ENCODE measurements at regions not wholly inside any gene's neighbourhood (a gene's known extent, or its start where the extent isn't known, plus 50 kb on each side); places are given as distances from the start of the nearest gene placed in this dataset.

DNA sequence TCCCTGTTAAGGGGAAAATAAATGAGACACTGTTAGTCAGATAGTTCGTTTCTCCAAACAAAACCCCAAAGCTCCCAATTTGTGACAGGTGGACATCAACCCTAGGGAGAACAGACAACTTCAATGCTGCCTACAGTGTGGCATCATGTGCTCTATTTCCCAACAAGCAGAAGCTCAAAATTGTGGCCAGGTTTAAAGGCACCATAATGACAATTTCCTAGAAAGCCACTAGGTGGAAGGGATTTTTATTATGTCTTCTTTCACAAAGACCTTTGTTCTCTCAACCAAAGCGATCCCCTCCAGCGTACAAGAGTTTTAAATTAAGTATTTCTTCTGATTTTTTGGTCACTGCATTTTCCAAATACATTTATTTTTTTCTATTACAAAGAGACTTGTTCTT, 88.0 kb upstream of the MBIP start:
- no peak for DNase-seq

DNA sequence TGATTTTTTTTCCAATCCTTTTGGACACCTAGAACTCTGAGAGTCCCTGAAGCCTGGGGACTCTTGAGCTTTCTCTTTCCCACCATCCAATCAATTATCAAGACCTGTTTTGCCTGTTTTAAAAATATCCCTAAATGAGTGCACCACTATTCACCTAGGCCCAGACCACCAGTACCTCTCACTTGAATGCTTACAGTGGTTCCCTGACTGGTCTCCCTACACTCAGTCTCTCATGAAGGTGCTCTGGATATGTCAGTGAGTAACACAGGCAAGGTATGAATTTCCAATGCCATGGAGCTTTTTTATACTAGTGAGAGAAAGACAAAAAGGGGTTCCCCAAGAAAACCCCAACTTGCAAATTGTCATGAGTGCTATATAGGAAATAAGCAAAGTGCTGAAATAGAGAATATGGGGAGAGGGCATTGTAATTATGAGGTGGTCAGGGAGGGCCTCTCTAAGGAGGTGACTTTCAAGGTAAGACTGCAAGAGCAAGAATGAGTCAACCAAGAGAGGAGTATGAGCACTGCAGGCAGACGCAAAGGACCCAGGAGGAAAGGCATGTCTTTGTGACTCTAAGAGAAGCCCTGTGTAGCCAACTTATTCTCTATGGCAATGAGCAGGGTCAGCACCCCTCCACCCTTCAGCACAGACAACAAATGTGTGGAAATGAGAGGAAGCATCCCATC, 85.3 kb upstream of the MBIP start:
- DNase-seq, result no peak

DNA sequence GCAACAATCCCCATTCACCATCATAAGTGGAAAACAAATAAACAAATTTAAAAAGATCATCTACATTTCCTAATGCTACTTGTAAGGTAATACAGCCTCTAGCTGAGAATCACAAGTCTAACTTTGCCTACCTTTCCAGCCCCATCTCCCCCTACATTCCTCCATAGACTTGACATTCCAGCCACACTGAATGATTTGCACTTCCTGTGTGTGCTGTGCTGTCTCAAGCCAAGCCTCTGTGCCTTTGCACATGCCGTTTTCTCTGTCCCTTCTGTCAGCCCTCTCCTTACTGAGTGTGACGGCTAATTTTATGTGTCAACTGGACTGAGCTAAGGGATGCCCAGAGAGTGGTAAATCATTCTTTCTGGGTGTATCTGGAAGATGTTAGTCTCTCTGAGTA, 82.4 kb upstream of the MBIP start:
- no peak for DNase-seq

DNA sequence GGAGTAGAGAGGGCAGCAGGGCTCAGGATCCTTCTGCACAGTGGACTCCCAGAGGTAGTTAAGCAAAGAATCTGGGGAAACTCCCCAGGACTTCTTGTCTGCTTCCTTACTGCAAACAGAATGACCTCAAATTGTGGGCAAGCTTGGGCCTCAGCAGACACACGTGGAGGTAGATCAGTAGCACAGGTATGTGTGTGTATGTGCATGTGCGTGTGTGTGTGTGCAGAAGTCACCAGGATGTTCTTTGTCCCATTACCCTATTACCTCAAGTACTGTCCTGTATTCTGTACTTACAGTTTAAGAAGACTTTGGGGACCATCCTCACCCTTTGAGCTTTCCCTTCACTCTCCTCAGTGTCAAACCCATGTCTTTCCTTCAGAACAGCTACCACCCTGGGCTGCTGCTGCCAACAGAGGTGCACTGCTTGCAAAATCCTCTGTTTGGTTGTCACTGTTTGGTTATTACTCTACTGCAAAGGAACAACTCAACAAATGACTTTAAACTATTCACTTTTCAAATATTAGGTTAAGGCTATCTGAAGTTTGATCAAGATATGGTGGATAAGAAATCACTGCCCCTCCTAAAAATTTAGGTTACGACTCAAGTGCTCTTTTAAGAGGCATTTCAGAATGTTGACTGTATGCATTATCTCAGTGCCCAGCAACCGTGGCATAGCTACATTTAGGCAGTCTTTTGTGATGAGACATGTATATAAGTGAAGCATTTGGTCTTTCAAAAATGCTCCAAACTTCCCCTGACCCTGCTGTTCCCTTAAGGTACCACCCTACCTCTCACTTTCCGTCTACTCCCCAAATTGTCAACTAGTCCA, 78.2 kb upstream of the MBIP start:
- DNase-seq, result no peak

DNA sequence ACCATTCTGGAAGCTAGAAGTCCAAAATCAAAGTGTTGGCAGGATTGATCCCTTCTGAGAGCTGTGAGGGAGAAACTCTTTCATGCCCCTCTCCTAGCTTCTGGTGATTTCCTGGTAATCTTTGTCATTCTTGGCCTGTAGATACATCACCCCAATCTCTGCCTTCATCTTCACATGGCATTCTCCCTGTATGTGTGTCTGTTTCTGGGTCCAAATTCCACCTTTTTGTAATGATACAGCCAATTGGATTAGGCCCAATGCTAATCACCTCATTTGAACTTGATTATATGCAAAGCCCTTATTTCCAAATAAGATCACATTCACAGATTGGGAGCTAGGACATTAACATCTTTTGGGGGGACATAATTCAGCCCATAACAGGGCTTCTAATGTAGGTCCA, 76.9 kb upstream of the MBIP start:
- no peak for DNase-seq

DNA sequence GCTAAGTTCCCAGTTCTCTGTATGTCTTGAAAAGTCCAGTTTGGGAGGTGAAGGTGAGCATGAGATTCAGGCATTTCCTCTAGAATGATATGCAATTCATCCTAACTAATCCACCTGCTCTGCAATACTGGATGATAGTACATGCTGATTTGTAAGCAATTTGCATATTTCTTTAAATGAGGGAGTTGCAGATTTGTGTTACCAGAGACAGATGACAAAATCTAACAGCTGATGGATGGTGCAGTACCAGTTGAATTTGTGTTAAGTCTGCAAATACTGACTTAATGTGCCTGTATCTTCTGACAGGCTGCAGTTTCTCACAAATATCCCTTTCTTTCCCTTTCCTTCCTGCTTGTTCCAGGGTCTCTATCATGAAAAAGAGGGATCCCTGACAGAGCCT, 76.4 kb upstream of the MBIP start:
- no peak for DNase-seq

DNA sequence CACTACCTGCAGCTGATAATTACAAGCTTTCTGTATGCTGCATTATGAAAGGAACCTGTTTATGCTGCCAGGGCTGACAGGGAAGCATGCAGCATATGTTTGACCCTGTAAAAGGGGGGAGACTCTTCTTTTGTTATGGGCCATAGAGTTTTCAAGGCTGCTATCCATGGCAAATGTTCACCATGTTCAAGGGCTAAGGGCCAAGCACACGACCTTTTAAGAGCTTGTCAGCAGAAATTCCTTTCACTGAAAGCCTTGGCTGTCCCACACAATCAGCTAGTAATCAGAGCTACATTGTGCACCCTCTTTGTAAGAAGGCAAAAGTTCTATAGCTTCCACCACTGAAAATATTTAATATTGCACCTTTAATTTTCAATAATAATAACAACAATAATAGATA, 74.2 kb upstream of the MBIP start:
- DNase-seq, result no peak

DNA sequence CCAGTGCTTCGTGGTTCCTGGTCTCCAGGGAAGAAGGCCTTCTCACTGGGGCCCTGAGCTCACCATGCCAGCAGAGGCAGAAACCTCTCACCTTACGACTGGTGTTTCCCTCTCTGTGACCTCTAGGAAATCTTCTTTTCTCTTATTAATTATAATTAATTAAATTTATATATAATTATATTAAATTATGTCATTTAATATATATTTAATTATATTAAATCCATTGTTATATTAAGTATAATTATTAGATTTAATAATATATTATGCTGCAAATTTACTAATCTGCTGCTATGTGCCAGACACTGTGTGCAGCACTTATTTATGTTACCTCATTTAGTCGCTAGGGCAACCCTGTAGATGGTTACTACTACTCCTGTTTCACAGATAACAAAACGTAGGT, 70.3 kb upstream of the MBIP start:
- no peak for DNase-seq

DNA sequence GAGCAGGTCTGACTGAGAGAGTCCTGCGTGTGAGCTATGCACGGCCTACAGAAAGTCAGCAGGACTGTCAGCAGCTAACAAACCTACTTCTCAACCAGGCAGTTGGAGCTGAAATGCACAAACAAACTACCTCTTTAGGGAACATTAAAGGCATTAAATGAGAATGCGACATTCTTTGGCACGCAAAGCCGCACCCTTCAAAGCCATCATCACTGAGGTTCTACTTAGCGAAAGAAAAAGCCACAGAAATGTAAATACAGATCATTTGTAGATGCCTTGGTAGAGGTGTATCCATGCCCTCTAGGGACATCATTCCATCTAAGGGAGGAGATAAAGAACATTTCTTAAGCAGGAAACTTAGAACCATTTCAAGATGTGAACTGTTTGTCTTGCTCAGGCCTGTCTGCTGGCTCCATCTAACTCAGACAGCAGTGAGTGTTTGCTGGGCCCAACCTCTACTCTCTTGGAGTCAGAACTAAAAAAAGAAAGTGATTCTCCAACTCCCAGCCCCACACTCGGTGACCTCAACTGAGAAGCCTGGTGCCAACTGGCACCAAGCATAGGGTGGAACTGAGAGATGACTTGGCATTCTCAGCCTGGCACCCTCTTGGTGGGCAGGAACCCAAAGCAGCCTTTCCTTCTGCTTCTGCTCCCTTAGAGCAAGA, 63.5 kb upstream of the MBIP start:
- no peak for DNase-seq

DNA sequence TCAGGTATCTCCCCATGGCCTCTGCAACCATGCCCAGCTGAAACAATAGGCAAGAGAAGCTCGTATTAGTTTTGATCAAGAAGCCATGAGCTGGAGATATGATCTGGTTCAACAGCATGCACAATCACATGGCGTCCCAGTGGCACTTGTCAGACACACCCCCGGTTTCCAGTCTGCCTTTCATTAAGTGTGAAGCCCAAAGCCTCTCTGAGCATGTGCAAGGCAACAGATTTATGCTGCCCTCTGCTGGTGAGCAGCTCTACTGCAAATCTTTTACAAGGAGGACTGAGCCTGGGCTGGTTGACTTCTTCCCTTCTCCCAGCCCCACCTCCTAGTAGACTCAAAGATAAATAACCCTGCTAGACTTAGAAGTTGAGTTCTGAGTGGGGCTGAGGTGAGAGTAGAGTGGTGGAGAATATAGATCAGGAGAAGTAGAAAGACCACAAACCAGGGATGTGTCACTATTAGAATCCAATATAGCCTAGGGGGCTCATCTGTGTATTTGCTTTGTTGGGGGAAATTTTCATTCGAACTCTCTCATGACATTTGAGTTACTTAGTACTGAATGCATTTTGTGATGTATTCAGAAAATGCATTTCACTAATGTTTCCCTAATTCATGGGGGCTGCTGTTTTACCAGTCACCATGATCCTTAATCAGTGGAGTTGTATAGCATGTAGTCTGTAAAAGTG, 53.7 kb upstream of the MBIP start:
- peak; percentile 80 for DNase-seq

Data from NCI-H2171 (cell line).